Activated T-cell treated with anti-CD3 and anti-CD28 coated beads for 48 hours (primary cell): ENCODE measurements at regions not wholly inside any gene's neighbourhood (a gene's known extent, or its start where the extent isn't known, plus 50 kb on each side); places are given as distances from the start of the nearest gene placed in this dataset.

Source experiments
- DNase-seq: peaks from one replicate; pipeline ENCODE4 v3.0.0-alpha.2; 2020; ENCODE audit warnings: low read depth

- no peak for DNase-seq
Observed at GRCh38 chr12:40557980-40558379, 134.3 kb upstream of the CNTN1 start.

GRCh38 chr12:40559865-40560264 is 132.4 kb upstream of the CNTN1 start:
- no peak for DNase-seq

GRCh38 chr12:40560848-40561247 is 131.4 kb upstream of the CNTN1 start:
- DNase-seq: no peak

GRCh38 chr12:40561395-40561966 is 130.8 kb upstream of the CNTN1 start:
- no peak for DNase-seq

- DNase-seq: no peak
Observed at GRCh38 chr12:40565029-40565633, 127.1 kb upstream of the CNTN1 start.

GRCh38 chr12:40566271-40566670 is 126.0 kb upstream of the CNTN1 start:
- DNase-seq: no peak

GRCh38 chr12:40569626-40570179 is 122.5 kb upstream of the CNTN1 start:
- DNase-seq: no peak

GRCh38 chr12:40573024-40573423 is 119.2 kb upstream of the CNTN1 start:
- DNase-seq: no peak

GRCh38 chr12:40575987-40576386 is 116.3 kb upstream of the CNTN1 start:
- DNase-seq: no peak

- no peak for DNase-seq
Observed at GRCh38 chr12:40577834-40578233, 114.4 kb upstream of the CNTN1 start.

GRCh38 chr12:40579687-40580086 is 112.6 kb upstream of the CNTN1 start:
- no peak for DNase-seq

- no peak for DNase-seq
Observed at GRCh38 chr12:40580346-40580745, 111.9 kb upstream of the CNTN1 start.

- DNase-seq: no peak
Observed at GRCh38 chr12:40581889-40582288, 110.3 kb upstream of the CNTN1 start.

- DNase-seq: no peak
Observed at GRCh38 chr12:40583743-40584142, 108.5 kb upstream of the CNTN1 start.

- DNase-seq: no peak
Observed at GRCh38 chr12:40584763-40585162, 107.5 kb upstream of the CNTN1 start.

- no peak for DNase-seq
Observed at GRCh38 chr12:40586823-40587222, 105.4 kb upstream of the CNTN1 start.

GRCh38 chr12:40587421-40587820 is 104.8 kb upstream of the CNTN1 start:
- DNase-seq: no peak

- no peak for DNase-seq
Observed at GRCh38 chr12:40587970-40588369, 104.3 kb upstream of the CNTN1 start.

GRCh38 chr12:40597133-40597532 is 95.1 kb upstream of the CNTN1 start:
- no peak for DNase-seq

GRCh38 chr12:40598073-40598472 is 94.2 kb upstream of the CNTN1 start:
- no peak for DNase-seq

- no peak for DNase-seq
Observed at GRCh38 chr12:40602562-40602961, 89.7 kb upstream of the CNTN1 start.

- no peak for DNase-seq
Observed at GRCh38 chr12:40614923-40615322, 77.3 kb upstream of the CNTN1 start.

GRCh38 chr12:40615590-40615989 is 76.6 kb upstream of the CNTN1 start:
- no peak for DNase-seq

GRCh38 chr12:40616383-40616915 is 75.8 kb upstream of the CNTN1 start:
- no peak for DNase-seq
